ENCODE measurements at regions not wholly inside any gene's neighbourhood (a gene's known extent, or its start where the extent isn't known, plus 50 kb on each side); places are given as distances from the start of the nearest gene placed in this dataset.
"Not testable (repeated sequence)": the region's sequence is repeated elsewhere in the genome, so short reads cannot be mapped to it uniquely, and the experiment has no call there.

DNA sequence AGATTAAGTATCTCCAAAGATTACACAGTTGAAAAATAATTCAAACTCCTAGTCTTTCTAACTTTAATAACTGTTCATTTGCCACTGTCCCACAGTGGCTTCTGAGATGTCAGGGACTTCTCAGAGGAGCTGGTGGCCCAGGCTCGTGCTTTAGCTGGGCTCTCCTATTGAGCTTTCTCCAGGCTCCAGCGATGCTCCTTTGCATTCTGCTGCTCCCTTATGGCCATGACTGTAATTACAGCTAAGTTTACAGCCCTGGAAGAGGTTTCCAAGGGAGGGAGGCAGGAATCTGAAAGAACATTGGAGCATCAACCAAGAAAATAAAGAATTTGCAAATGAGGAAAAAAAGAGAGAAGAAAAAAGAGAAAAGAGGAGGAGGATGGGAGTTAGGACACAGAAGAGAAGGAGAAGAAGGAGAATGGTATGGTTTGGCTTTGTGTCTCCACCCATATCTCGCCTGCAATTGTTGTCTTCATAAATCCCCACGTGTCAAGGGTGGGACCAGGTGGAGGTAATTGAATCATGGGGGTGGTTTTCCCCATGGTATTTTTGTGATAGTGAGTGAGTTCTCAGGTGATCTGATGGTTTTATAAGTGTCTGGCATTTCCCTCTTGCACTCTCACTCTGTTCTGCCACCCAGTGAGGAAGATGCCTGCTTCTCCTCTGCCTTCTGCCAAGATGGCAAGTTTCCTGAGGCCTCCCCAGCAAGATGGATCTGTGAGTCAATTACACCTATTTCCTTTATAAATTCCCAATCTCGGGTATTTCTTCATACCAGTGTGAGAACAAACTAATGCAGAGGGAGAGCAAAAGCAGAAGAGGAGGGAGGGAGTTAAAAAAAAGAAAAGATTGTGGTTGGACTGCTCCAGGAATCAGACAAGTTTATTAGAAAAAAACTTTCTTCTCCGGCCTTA, 857.0 kb downstream of the KCNA4 start:
- Histone ChIP-seq H3K36me3 (replicated peaks) (no peaks in the 10 kb centered on the region), H3K27me3 (replicated peaks) (no peaks in the 10 kb centered on the region), H3K4me3 (ENCODE audit: low read depth, low read length) (no peak overlapping the region), H3K27ac (peak overlapping the region; percentile 43)
- in situ Hi-C loops (cut with HindIII; ENCODE audit: low pct_ligation_motif_present, low sequenced_read_pairs), result no loop called here
- peak; percentile 86 for DNase-seq
- TF ChIP-seq, protein P1, sequence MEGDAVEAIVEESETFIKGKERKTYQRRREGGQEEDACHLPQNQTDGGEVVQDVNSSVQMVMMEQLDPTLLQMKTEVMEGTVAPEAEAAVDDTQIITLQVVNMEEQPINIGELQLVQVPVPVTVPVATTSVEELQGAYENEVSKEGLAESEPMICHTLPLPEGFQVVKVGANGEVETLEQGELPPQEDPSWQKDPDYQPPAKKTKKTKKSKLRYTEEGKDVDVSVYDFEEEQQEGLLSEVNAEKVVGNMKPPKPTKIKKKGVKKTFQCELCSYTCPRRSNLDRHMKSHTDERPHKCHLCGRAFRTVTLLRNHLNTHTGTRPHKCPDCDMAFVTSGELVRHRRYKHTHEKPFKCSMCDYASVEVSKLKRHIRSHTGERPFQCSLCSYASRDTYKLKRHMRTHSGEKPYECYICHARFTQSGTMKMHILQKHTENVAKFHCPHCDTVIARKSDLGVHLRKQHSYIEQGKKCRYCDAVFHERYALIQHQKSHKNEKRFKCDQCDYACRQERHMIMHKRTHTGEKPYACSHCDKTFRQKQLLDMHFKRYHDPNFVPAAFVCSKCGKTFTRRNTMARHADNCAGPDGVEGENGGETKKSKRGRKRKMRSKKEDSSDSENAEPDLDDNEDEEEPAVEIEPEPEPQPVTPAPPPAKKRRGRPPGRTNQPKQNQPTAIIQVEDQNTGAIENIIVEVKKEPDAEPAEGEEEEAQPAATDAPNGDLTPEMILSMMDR (IDR thresholded peaks at IDR 0.05; ENCODE audit: low read depth, low read length, missing control alignments), result peak; percentile 87

- H3K27me3 ChIP-seq (replicated peaks), result no peaks in the 10 kb centered on the region
- TF ChIP-seq, protein P1 (IDR thresholded peaks at IDR 0.05; ENCODE audit: low read depth, low read length, missing control alignments), result no peak
- peak overlapping the region; percentile 15 for H3K27ac ChIP-seq
- no peak overlapping the region for H3K4me3 ChIP-seq (ENCODE audit: low read depth, low read length)
- in situ Hi-C loops (cut with HindIII; ENCODE audit: low pct_ligation_motif_present, low sequenced_read_pairs), result no loop called here
- DNase-seq, result no peak
- H3K36me3 ChIP-seq (replicated peaks), result no peaks in the 10 kb centered on the region
These were observed 863.8 kb downstream of the KCNA4 start for GRCh38 chr11:29153078-29153477.

DNA sequence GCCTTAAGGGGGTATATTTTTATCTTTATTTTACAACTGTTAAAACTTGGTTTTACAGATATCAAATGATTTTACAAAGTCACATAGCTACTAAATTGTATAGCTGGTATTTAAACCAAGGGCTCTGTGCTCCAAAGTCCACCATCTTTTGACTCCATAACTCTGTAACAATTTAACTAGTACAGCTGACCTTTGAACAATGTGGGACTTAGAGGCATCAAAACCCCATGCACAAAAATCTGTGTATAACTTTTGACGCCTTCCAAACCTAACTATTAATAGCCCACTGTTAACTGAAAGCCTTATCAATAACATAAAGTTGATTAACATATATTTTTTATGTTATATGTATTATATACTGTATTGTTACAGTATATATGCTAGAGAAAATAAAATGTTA, 874.3 kb downstream of the KCNA4 start:
- H3K27me3 ChIP-seq (replicated peaks); in situ Hi-C loops (cut with HindIII; ENCODE audit: low pct_ligation_motif_present, low sequenced_read_pairs); H3K27ac ChIP-seq; H3K36me3 ChIP-seq (replicated peaks); H3K4me3 ChIP-seq (ENCODE audit: low read depth, low read length); DNase-seq: not testable (repeated sequence)

DNA sequence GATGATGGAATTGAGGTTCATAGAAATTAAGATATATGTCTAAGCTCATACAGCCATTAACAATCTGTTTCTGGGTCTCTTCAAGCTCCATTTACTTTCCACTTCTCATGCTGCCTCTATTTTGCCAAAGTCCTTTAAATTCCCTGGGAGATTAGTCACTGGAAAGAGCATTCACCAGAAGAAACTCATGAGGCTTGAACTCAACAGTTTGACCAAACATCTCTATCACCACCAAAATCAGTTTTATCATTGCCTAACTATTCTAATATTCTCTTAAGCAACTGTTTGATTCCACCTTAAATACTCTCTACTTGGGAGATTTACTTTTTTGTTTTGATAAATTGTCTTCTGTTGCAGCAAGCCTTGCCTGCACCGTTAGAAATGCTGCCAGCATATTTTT, 881.3 kb downstream of the KCNA4 start:
- Histone ChIP-seq H3K4me3 (ENCODE audit: low read depth, low read length) (no peak overlapping the region), H3K27ac (no peak overlapping the region), H3K27me3 (replicated peaks) (no peaks in the 10 kb centered on the region), H3K36me3 (replicated peaks) (no peaks in the 10 kb centered on the region)
- DNase-seq, result peak; percentile 23
- in situ Hi-C loops (cut with HindIII; ENCODE audit: low pct_ligation_motif_present, low sequenced_read_pairs), result no loop called here
- TF ChIP-seq, protein P1 (IDR thresholded peaks at IDR 0.05; ENCODE audit: low read depth, low read length, missing control alignments), result no peak

- Histone ChIP-seq H3K36me3 (replicated peaks) (no peaks in the 10 kb centered on the region), H3K4me3 (ENCODE audit: low read depth, low read length) (no peak overlapping the region), H3K27me3 (replicated peaks) (no peaks in the 10 kb centered on the region), H3K27ac (no peak overlapping the region)
- DNase-seq, result no peak
- in situ Hi-C loops (cut with HindIII; ENCODE audit: low pct_ligation_motif_present, low sequenced_read_pairs), result no loop called here
- TF ChIP-seq, protein P1 (IDR thresholded peaks at IDR 0.05; ENCODE audit: low read depth, low read length, missing control alignments), result no peak
These were observed 885.8 kb downstream of the KCNA4 start for GRCh38 chr11:29131055-29131454.

GRCh38 chr11:29129844-29130243, 887.0 kb downstream of the KCNA4 start:
- DNase-seq, result peak; percentile 43
- Histone ChIP-seq H3K36me3 (replicated peaks) (no peaks in the 10 kb centered on the region), H3K4me3 (ENCODE audit: low read depth, low read length) (no peak overlapping the region), H3K27me3 (replicated peaks) (no peaks in the 10 kb centered on the region), H3K27ac (peak overlapping the region; percentile 21)
- TF ChIP-seq, protein P1 (IDR thresholded peaks at IDR 0.05; ENCODE audit: low read depth, low read length, missing control alignments), result no peak
- in situ Hi-C loops (cut with HindIII; ENCODE audit: low pct_ligation_motif_present, low sequenced_read_pairs), result no loop called here

Measured in brain microvascular endothelial cell (primary cell).